IMR-90 (cell line): ENCODE measurements at regions not wholly inside any gene's neighbourhood (a gene's known extent, or its start where the extent isn't known, plus 50 kb on each side); places are given as distances from the start of the nearest gene placed in this dataset.

Experiments used
- ATAC-seq: fragments of 200-7000 bp; cut with Tn5 transposase; 2 replicates; pipeline ENCODE4 v1.9.1; 2020; ENCODE audit warnings: low read depth, mild to moderate bottlenecking, moderate library complexity
- BruUV-seq: library from RNA; stranded (reverse); fragments of 400-500 nt; replicated peaks from 2 replicates; lab custom pipeline; 2021; lab: Mats Ljungman, UMichigan
- CTCF ChIA-PET: fragments of 300-600 bp; formaldehyde crosslinking; extraction: SDS; loops from one replicate; lab custom pipeline; 2021; ENCODE audit warnings: antibody characterized with exemption; lab: Yijun Ruan, JAX
- POLR2A ChIA-PET: fragments of 300-600 bp; sonication (Branson Sonifier 250); formaldehyde crosslinking; loops from one replicate; lab custom pipeline; 2022; ENCODE audit warnings: antibody characterized with exemption; ENCODE audit not compliant: unreplicated experiment; lab: Charles Lee
- DNase-seq: peaks from one replicate; pipeline ENCODE4 v3.0.0; 2013
- H2AFZ ChIP-seq: replicated peaks from 2 replicates; pipeline ENCODE3; 2013; ENCODE audit warnings: low read length, mild to moderate bottlenecking; ENCODE audit not compliant: poor library complexity
- H2AK5ac ChIP-seq: 2 replicates; pipeline ENCODE4 v1.6.1; 2013; ENCODE audit warnings: low read depth, low read length, inconsistent platforms
- H2AK9ac ChIP-seq: replicated peaks from 2 replicates; pipeline ENCODE3; 2013; ENCODE audit warnings: mild to moderate bottlenecking, low read depth, low read length, moderate library complexity; ENCODE audit not compliant: poor library complexity
- H2BK120ac ChIP-seq: 2 replicates; pipeline ENCODE4 v1.6.1; 2013; ENCODE audit warnings: low read depth, low read length, inconsistent platforms
- H2BK15ac ChIP-seq: 3 replicates; pipeline ENCODE4 v1.6.1; 2013; ENCODE audit warnings: low read depth, low read length, inconsistent platforms
- H2BK20ac ChIP-seq: 2 replicates; pipeline ENCODE4 v1.6.1; 2013; ENCODE audit warnings: low read depth, mild to moderate bottlenecking, inconsistent platforms, low read length, moderate library complexity
- H2BK5ac ChIP-seq: 2 replicates; pipeline ENCODE4 v1.6.1; 2013; ENCODE audit warnings: mild to moderate bottlenecking, low read depth, low read length, inconsistent platforms; ENCODE audit not compliant: poor library complexity, severe bottlenecking
- H3K14ac ChIP-seq: replicated peaks from 2 replicates; pipeline ENCODE4 v1.6.1; 2013; ENCODE audit warnings: low read depth, low read length, inconsistent platforms
- H3K18ac ChIP-seq: 2 replicates; pipeline ENCODE4 v1.6.1; 2013; ENCODE audit warnings: low read depth, low read length, control low read depth
- H3K23ac ChIP-seq: 2 replicates; pipeline ENCODE4 v1.6.1; 2013; ENCODE audit warnings: low read depth, low read length, inconsistent platforms
- H3K27ac ChIP-seq: 2 replicates; pipeline ENCODE4 v1.5.1; 2013; ENCODE audit warnings: mild to moderate bottlenecking, control low read depth, low read length; ENCODE audit not compliant: insufficient read depth
- H3K27me3 ChIP-seq: 2 replicates; pipeline ENCODE4 v1.6.1; 2013; ENCODE audit warnings: low read length; ENCODE audit not compliant: control insufficient read depth, insufficient read depth
- H3K36me3 ChIP-seq: 2 replicates; pipeline ENCODE4 v1.6.1; 2013; ENCODE audit warnings: low read length, mixed read lengths; ENCODE audit not compliant: control insufficient read depth, insufficient read depth
- H3K4ac ChIP-seq: 2 replicates; pipeline ENCODE4 v1.6.1; 2013; ENCODE audit warnings: low read depth, low read length, inconsistent platforms
- H3K4me1 ChIP-seq: 2 replicates; pipeline ENCODE4 v1.6.1; 2013; ENCODE audit warnings: low read length, mixed read lengths; ENCODE audit not compliant: control insufficient read depth, insufficient read depth
- H3K4me2 ChIP-seq: 2 replicates; pipeline ENCODE4 v1.6.1; 2013; ENCODE audit warnings: low read depth, mild to moderate bottlenecking, control low read depth, low read length, moderate library complexity
- H3K4me3 ChIP-seq: 2 replicates; pipeline ENCODE4 v1.5.1; 2013; ENCODE audit warnings: low read depth, mild to moderate bottlenecking, control low read depth, low read length, moderate library complexity; ENCODE audit not compliant: insufficient read depth
- H3K56ac ChIP-seq: 2 replicates; pipeline ENCODE4 v1.6.1; 2013; ENCODE audit warnings: low read length, inconsistent platforms; ENCODE audit not compliant: insufficient read depth; ENCODE audit errors: extremely low read depth
- H3K79me1 ChIP-seq, 2 experiments: 2 replicates each; pipeline ENCODE4 v1.6.1; 2013; ENCODE audit warnings: low read length in 2 of 2, inconsistent platforms in 1 of 2, low read depth in 1 of 2
- H3K9ac ChIP-seq: 2 replicates; pipeline ENCODE4 v1.6.1; 2013; ENCODE audit warnings: low read depth, low read length, control low read depth
- H3K9me1 ChIP-seq: 2 replicates; pipeline ENCODE4 v1.6.1; 2013; ENCODE audit warnings: low read length, inconsistent platforms; ENCODE audit not compliant: insufficient read depth
- H3K9me3 ChIP-seq: 2 replicates; pipeline ENCODE4 v1.6.1; 2013; ENCODE audit warnings: low read length; ENCODE audit not compliant: control insufficient read depth, insufficient read depth
- H4K20me1 ChIP-seq: 2 replicates; pipeline ENCODE4 v1.6.1; 2013; ENCODE audit warnings: low read length, inconsistent platforms; ENCODE audit not compliant: insufficient read depth
- H4K5ac ChIP-seq: 2 replicates; pipeline ENCODE4 v1.6.1; 2013; ENCODE audit warnings: mild to moderate bottlenecking, low read depth, low read length, control low read depth
- H4K8ac ChIP-seq, 2 experiments: 2 replicates each; pipeline ENCODE4 v1.6.1; 2013; ENCODE audit warnings: low read depth in 2 of 2, low read length in 2 of 2, control low read depth in 1 of 2, inconsistent platforms in 1 of 2
- H4K91ac ChIP-seq: 2 replicates; pipeline ENCODE4 v1.6.1; 2013; ENCODE audit warnings: low read depth, low read length, inconsistent platforms; ENCODE audit not compliant: insufficient read depth
- BHLHE40 ChIP-seq: fragments of 150-350 bp; IDR thresholded peaks from 2 replicates; pipeline ENCODE4 v1.6.1; 2016; ENCODE audit warnings: mild to moderate bottlenecking, low read depth, low read length
- CEBPB ChIP-seq: IDR thresholded peaks from 2 replicates; pipeline ENCODE4 v1.6.1; 2012; ENCODE audit warnings: low read depth, low read length, improper control_type of control experiment
- CHD1 ChIP-seq: IDR thresholded peaks from 2 replicates; pipeline ENCODE4 v1.6.1; 2012; ENCODE audit warnings: low read depth, low read length, improper control_type of control experiment
- FOS ChIP-seq: fragments of 150-350 bp; IDR thresholded peaks from 2 replicates; pipeline ENCODE4 v1.6.1; 2016; ENCODE audit warnings: low read depth, low read length
- MAFK ChIP-seq: IDR thresholded peaks from 2 replicates; pipeline ENCODE4 v1.6.1; 2012; ENCODE audit warnings: low read depth, low read length, improper control_type of control experiment
- MAZ ChIP-seq: IDR thresholded peaks from 2 replicates; pipeline ENCODE4 v1.6.1; 2012; ENCODE audit warnings: low read depth, mild to moderate bottlenecking, low read length, improper control_type of control experiment, moderate library complexity, borderline replicate concordance
- MXI1 ChIP-seq: IDR thresholded peaks from 2 replicates; pipeline ENCODE4 v1.6.1; 2012; ENCODE audit warnings: low read depth, mild to moderate bottlenecking, low read length, moderate library complexity, borderline replicate concordance
- NFE2L2 ChIP-seq: fragments of 150-350 bp; IDR thresholded peaks from 2 replicates; pipeline ENCODE4 v1.6.1; 2016; ENCODE audit warnings: low read depth, mild to moderate bottlenecking, low read length
- POLR2A ChIP-seq: IDR thresholded peaks from 2 replicates; pipeline ENCODE4 v1.6.1; 2012; ENCODE audit warnings: mild to moderate bottlenecking, low read depth, low read length
- RAD21 ChIP-seq: IDR thresholded peaks from 2 replicates; pipeline ENCODE4 v1.6.1; 2012; ENCODE audit warnings: low read length, improper control_type of control experiment
- RCOR1 ChIP-seq: IDR thresholded peaks from 2 replicates; pipeline ENCODE4 v1.6.1; 2012; ENCODE audit warnings: mild to moderate bottlenecking, low read length, improper control_type of control experiment; ENCODE audit not compliant: insufficient replicate concordance
- RFX5 ChIP-seq: IDR thresholded peaks from 2 replicates; pipeline ENCODE4 v1.8.0; 2012; ENCODE audit warnings: low read depth, mild to moderate bottlenecking, low read length, moderate library complexity
- SMC3 ChIP-seq: fragments of 150-350 bp; IDR thresholded peaks from 2 replicates; pipeline ENCODE4 v1.6.1; 2016; ENCODE audit warnings: low read depth, mild to moderate bottlenecking, antibody characterized with exemption, low read length, moderate library complexity
- WGBS, 2 experiments: methylation state at CpG; one replicate each; pipeline versions ENCODE4 v1.1.5 to v1.1.7; 2013; ENCODE audit warnings: missing lambda C conversion rate in 2 of 2; ENCODE audit not compliant: insufficient read length in 1 of 2; ENCODE audit errors: extremely low coverage in 2 of 2; 5-methylcytosine and 5-hydroxymethylcytosine counted together
- dilution Hi-C: fragments of 300-500 bp; cut with HindIII; formaldehyde crosslinking; loops from one replicate; pipeline ENCODE4 v1.14.3; 2018; ENCODE audit warnings: low sequenced_read_pairs; ENCODE audit not compliant: unreplicated experiment
- in situ Hi-C: fragments of 300-500 bp; cut with MboI; formaldehyde crosslinking; loops from 3 replicates; pipeline ENCODE4 v1.14.3; 2019; ENCODE audit warnings: low sequenced_read_pairs, inconsistent platforms, mixed read lengths
- intact Hi-C: fragments of 100-400 bp; cut with micrococcal nuclease; formaldehyde crosslinking; loops from 2 replicates; pipeline ENCODE4 v1.10.0; 2022
- TF ChIP-seq, protein P1 (sequence below): conservative IDR thresholded peaks from 2 replicates; pipeline ENCODE4 v1.5.1; 2012; ENCODE audit warnings: mild to moderate bottlenecking, low read depth, low read length, improper control_type of control experiment
- TF ChIP-seq, protein P2 (sequence below): fragments of 150-350 bp; IDR thresholded peaks from 2 replicates; pipeline ENCODE4 v1.6.1; 2017; ENCODE audit warnings: mild to moderate bottlenecking, antibody characterized with exemption, low read length, low read depth
- TF ChIP-seq, protein P3 (sequence below): fragments of 150-350 bp; IDR thresholded peaks from 2 replicates; pipeline ENCODE4 v1.6.1; 2016; ENCODE audit warnings: low read depth, mild to moderate bottlenecking, low read length, moderate library complexity, borderline replicate concordance

DNA sequence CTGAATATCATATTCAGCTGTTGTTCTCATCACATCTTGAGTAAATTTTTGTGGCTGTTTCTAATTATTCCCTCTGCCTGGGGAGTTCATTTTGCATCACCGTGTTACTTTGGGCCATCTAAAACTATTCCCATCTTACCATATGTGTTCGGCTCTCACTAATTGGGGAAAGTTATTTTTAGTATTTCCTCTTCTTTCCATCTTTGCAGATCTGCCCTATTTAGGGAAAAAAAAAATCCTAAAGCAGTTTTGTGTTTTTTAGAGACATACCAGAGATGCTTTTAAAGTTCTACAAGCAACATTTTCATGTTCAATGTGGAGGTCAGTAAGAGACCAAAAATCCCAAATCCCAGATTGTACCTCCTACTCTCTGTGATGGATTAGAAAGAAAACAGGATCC is 111.3 kb upstream of the NDUFV2 start:
- ATAC-seq (peak; percentile 48), DNase-seq (no peak)
- H3K4ac ChIP-seq = peak overlapping the region; percentile 87
- 0 out of 2 replicates have a peak overlapping the region, but pooled peaks have one; percentile 53 for H3K9ac ChIP-seq
- H3K9me1 ChIP-seq = no peaks in the 10 kb centered on the region
- no peak overlapping the region for H2AK9ac ChIP-seq
- peak overlapping the region; percentile 96 for H2BK20ac ChIP-seq
- H3K4me3 ChIP-seq = no peak overlapping the region
- peak overlapping the region; percentile 87 for H4K91ac ChIP-seq
- peak overlapping the region; percentile 95 for H2BK15ac ChIP-seq
- H2AK5ac ChIP-seq = peak overlapping the region; percentile 37; the same call in 1 of the 2 replicates
- peak overlapping the region; percentile 92 for H3K27ac ChIP-seq
- TF ChIP-seq, protein P1, sequence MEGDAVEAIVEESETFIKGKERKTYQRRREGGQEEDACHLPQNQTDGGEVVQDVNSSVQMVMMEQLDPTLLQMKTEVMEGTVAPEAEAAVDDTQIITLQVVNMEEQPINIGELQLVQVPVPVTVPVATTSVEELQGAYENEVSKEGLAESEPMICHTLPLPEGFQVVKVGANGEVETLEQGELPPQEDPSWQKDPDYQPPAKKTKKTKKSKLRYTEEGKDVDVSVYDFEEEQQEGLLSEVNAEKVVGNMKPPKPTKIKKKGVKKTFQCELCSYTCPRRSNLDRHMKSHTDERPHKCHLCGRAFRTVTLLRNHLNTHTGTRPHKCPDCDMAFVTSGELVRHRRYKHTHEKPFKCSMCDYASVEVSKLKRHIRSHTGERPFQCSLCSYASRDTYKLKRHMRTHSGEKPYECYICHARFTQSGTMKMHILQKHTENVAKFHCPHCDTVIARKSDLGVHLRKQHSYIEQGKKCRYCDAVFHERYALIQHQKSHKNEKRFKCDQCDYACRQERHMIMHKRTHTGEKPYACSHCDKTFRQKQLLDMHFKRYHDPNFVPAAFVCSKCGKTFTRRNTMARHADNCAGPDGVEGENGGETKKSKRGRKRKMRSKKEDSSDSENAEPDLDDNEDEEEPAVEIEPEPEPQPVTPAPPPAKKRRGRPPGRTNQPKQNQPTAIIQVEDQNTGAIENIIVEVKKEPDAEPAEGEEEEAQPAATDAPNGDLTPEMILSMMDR = no peak
- TF ChIP-seq RAD21 (no peak), BHLHE40 (no peak), POLR2A (no peak), SMC3 (no peak), RFX5 (no peak), MXI1 (no peak), NFE2L2 (no peak), CHD1 (no peak), FOS (no peak), MAZ (no peak), CEBPB (no peak), RCOR1 (no peak), MAFK (no peak)
- TF ChIP-seq, protein P2, sequence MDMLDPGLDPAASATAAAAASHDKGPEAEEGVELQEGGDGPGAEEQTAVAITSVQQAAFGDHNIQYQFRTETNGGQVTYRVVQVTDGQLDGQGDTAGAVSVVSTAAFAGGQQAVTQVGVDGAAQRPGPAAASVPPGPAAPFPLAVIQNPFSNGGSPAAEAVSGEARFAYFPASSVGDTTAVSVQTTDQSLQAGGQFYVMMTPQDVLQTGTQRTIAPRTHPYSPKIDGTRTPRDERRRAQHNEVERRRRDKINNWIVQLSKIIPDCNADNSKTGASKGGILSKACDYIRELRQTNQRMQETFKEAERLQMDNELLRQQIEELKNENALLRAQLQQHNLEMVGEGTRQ = no peak
- TF ChIP-seq, protein P3, sequence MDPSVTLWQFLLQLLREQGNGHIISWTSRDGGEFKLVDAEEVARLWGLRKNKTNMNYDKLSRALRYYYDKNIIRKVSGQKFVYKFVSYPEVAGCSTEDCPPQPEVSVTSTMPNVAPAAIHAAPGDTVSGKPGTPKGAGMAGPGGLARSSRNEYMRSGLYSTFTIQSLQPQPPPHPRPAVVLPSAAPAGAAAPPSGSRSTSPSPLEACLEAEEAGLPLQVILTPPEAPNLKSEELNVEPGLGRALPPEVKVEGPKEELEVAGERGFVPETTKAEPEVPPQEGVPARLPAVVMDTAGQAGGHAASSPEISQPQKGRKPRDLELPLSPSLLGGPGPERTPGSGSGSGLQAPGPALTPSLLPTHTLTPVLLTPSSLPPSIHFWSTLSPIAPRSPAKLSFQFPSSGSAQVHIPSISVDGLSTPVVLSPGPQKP = no peak
- H3K27me3 ChIP-seq = no peaks in the 10 kb centered on the region
- H3K4me2 ChIP-seq = no peak overlapping the region
- H3K4me1 ChIP-seq = peaks cover 14% of the 10 kb centered on the region
- peak overlapping the region; percentile 87 for H3K18ac ChIP-seq
- H4K5ac ChIP-seq = peak overlapping the region; percentile 79
- ChIA-PET CTCF (interaction anchor here (0.6 to 1.3 kb wide), 2 partner anchors 56 to 336 kb away, joined by 3 to 4 read pairs; no protein-coding TSS in a partner anchor), POLR2A (no interaction called here)
- H2BK5ac ChIP-seq = peak overlapping the region; percentile 66
- in situ Hi-C loops = no loop called here
- no peaks in the 10 kb centered on the region for H3K9me3 ChIP-seq
- intact Hi-C loops = loop anchor here (10.0 kb wide), 1 partner anchor 154 kb away; no protein-coding TSS in a partner anchor
- H2BK120ac ChIP-seq = peak overlapping the region; percentile 95
- no peaks in the 10 kb centered on the region for H4K20me1 ChIP-seq
- WGBS, 2 experiments = no CpG with 5 or more reads among the region's 2 CpGs
- H3K14ac ChIP-seq = peak overlapping the region; percentile 83
- no peaks in the 10 kb centered on the region for H3K79me1 ChIP-seq
- BruUV-seq = no TSS peak
- H3K36me3 ChIP-seq = no peaks in the 10 kb centered on the region
- H3K56ac ChIP-seq = peak overlapping the region; percentile 56; the same call in 1 of the 2 replicates
- peak overlapping the region; percentile 44 for H2AFZ ChIP-seq
- H3K23ac ChIP-seq = peak overlapping the region; percentile 86
- dilution Hi-C loops = loop anchor here (25.0 kb wide), 1 partner anchor 304 kb away; no protein-coding TSS in a partner anchor
- H4K8ac ChIP-seq = peak overlapping the region; percentile 66 to 87
